OCI-LY1 (cell line): ENCODE measurements at regions not wholly inside any gene's neighbourhood (a gene's known extent, or its start where the extent isn't known, plus 50 kb on each side); places are given as distances from the start of the nearest gene placed in this dataset.

Experiments used
- H2AFZ ChIP-seq: fragments of 200-600 bp; sonication (generic), shearing (Covaris generic); 2 replicates; pipeline ENCODE4 v1.6.0; 2014; ENCODE audit warnings: antibody characterized with exemption, mild to moderate bottlenecking, low read length
- H3F3A ChIP-seq: fragments of 200-600 bp; sonication (generic), shearing (Covaris generic); 2 replicates; pipeline ENCODE4 v1.6.0; 2014; ENCODE audit warnings: mild to moderate bottlenecking, antibody characterized with exemption, low read length, moderate library complexity; ENCODE audit not compliant: insufficient read depth
- H3K27ac ChIP-seq: fragments of 200-600 bp; sonication (generic); 2 replicates; pipeline ENCODE4 v1.5.1; 2014; ENCODE audit warnings: low read length, mixed run types, mild to moderate bottlenecking, low read depth; ENCODE audit not compliant: poor library complexity, severe bottlenecking
- H3K27me3 ChIP-seq: fragments of 200-600 bp; sonication (generic); 2 replicates; pipeline ENCODE4 v1.6.0; 2014; ENCODE audit warnings: antibody characterized with exemption, mild to moderate bottlenecking, low read length, moderate library complexity; ENCODE audit not compliant: insufficient read depth
- H3K36me3 ChIP-seq: fragments of 200-600 bp; sonication (generic); 2 replicates; pipeline ENCODE4 v1.6.1; 2014; ENCODE audit warnings: mild to moderate bottlenecking, antibody characterized with exemption, low read length, moderate library complexity, mixed read lengths; ENCODE audit not compliant: insufficient read depth
- H3K4me1 ChIP-seq: fragments of 200-600 bp; sonication (generic); 2 replicates; pipeline ENCODE4 v1.5.1; 2014; ENCODE audit warnings: mild to moderate bottlenecking, low read length, moderate library complexity; ENCODE audit not compliant: insufficient read depth, severe bottlenecking
- H3K4me2 ChIP-seq: fragments of 200-600 bp; sonication (generic), shearing (Covaris generic); 2 replicates; pipeline ENCODE4 v1.6.1; 2014; ENCODE audit warnings: low read length
- H3K4me3 ChIP-seq: fragments of 200-600 bp; sonication (generic); 2 replicates; pipeline ENCODE4 v1.5.1; 2014; ENCODE audit warnings: low read length, low read depth, mild to moderate bottlenecking, mixed read lengths; ENCODE audit not compliant: poor library complexity, severe bottlenecking
- H3K79me2 ChIP-seq: fragments of 200-600 bp; shearing (Covaris generic); 2 replicates; pipeline ENCODE4 v1.6.1; 2016; ENCODE audit warnings: mixed run types, low read length, mixed read lengths; ENCODE audit not compliant: insufficient read depth
- H3K9ac ChIP-seq: fragments of 200-600 bp; sonication (generic), shearing (Covaris generic); 2 replicates; pipeline ENCODE4 v1.6.1; 2014; ENCODE audit warnings: mild to moderate bottlenecking, low read length, mixed read lengths
- H3K9me2 ChIP-seq: fragments of 200-600 bp; sonication (generic), shearing (Covaris generic); 2 replicates; pipeline ENCODE4 v1.6.1; 2014; ENCODE audit warnings: low read depth, mild to moderate bottlenecking, low read length, mixed read lengths
- H3K9me3 ChIP-seq: fragments of 200-600 bp; shearing (Covaris generic); 2 replicates; pipeline ENCODE4 v1.6.1; 2014; ENCODE audit warnings: low read length, mixed read lengths
- H4K20me1 ChIP-seq: fragments of 200-600 bp; sonication (generic), shearing (Covaris generic); 2 replicates; pipeline ENCODE4 v1.6.0; 2016; ENCODE audit warnings: mild to moderate bottlenecking, low read length; ENCODE audit not compliant: insufficient read depth
- CTCF ChIP-seq: fragments of 200-600 bp; sonication (generic), shearing (Covaris generic); IDR thresholded peaks from 2 replicates; pipeline ENCODE4 v1.5.1; 2017; ENCODE audit warnings: mild to moderate bottlenecking, antibody characterized with exemption, low read length, moderate library complexity, mixed read lengths
- EZH2 ChIP-seq: fragments of 200-600 bp; sonication (generic), shearing (Covaris generic); IDR thresholded peaks from 2 replicates; pipeline ENCODE4 v1.8.0; 2017; ENCODE audit warnings: borderline replicate concordance, mixed run types, mild to moderate bottlenecking, antibody characterized with exemption, low read length, moderate library complexity, mixed read lengths

GRCh38 chr3:25355998-25356397 lies 72.1 kb upstream of the RARB start:
- Histone ChIP-seq H2AFZ (no peak overlapping the region), H3K9me2 (no peaks in the 10 kb centered on the region), H3K4me3 (no peak overlapping the region), H3K9me3 (no peaks in the 10 kb centered on the region), H3K9ac (no peak overlapping the region), H3K36me3 (no peaks in the 10 kb centered on the region), H3K27ac (no peak overlapping the region), H3F3A (no peaks in the 10 kb centered on the region), H3K27me3 (peaks cover 4% of the 10 kb centered on the region; the same call in 1 of the 2 replicates), H3K79me2 (no peaks in the 10 kb centered on the region), H3K4me2 (no peak overlapping the region), H3K4me1 (no peaks in the 10 kb centered on the region), H4K20me1 (no peaks in the 10 kb centered on the region)
- TF ChIP-seq EZH2, result no peak
- TF ChIP-seq CTCF, result no peak

DNA sequence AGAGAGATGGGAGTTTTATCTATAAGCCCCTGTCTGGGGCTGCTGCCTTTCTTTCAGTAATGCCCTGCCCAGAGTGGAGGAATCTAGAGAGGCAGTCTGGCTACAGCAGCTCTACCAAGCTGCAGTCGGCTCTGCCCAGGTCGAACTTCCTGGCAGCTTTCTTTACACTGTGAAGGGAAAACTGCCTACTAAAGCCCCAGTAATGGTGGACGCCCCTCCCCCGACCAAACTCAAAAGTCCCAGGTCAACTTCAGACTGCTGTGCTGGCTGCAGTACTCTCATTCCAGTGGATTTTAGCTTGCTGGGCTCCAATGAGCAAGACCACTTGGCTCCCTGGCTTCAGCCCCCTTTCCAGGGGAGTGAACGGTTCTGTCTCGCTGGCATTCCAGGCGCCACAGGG lies 65.9 kb upstream of the RARB start:
- no peak overlapping the region for H2AFZ ChIP-seq
- H3K4me2 ChIP-seq, result no peak overlapping the region
- no peaks in the 10 kb centered on the region for H3K4me1 ChIP-seq
- H3K27me3 ChIP-seq, result no peaks in the 10 kb centered on the region
- H3K9me2 ChIP-seq, result no peaks in the 10 kb centered on the region
- no peaks in the 10 kb centered on the region for H3K9me3 ChIP-seq
- H3K79me2 ChIP-seq, result no peaks in the 10 kb centered on the region
- no peak overlapping the region for H3K9ac ChIP-seq
- no peaks in the 10 kb centered on the region for H3F3A ChIP-seq
- TF ChIP-seq CTCF (no peak), EZH2 (no peak)
- H3K4me3 ChIP-seq, result no peak overlapping the region
- no peaks in the 10 kb centered on the region for H4K20me1 ChIP-seq
- H3K27ac ChIP-seq, result no peak overlapping the region
- no peaks in the 10 kb centered on the region for H3K36me3 ChIP-seq

DNA sequence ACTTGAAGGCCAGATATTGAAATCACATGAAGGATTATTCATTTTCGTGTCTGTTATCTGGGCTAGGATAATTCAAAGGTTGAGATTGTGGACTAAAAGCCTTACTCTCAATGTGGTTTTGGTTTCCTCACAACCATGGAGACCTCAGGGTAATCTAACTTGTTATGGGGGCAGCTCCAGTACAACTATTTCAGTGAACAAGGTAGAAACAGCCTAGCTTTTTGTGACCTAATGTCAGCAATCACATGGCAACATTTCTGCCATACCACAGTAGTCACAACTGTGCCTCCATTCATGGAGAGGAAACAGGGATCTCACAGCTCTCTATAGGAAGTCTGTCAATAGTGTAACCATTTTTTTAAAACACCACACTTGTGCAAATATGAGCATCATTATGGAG lies 62.4 kb upstream of the RARB start:
- H3K27ac ChIP-seq, result no peak overlapping the region

More for the DNA sequence above, 62.4 kb upstream of the RARB start:
- Histone ChIP-seq H2AFZ (no peak overlapping the region), H3K9me2 (no peaks in the 10 kb centered on the region), H3K4me2 (no peak overlapping the region), H3K79me2 (no peaks in the 10 kb centered on the region), H3K36me3 (no peaks in the 10 kb centered on the region), H3K4me3 (no peak overlapping the region), H3K9ac (no peak overlapping the region), H3K27me3 (no peaks in the 10 kb centered on the region), H4K20me1 (no peaks in the 10 kb centered on the region), H3K4me1 (no peaks in the 10 kb centered on the region), H3K9me3 (no peaks in the 10 kb centered on the region), H3F3A (no peaks in the 10 kb centered on the region)
- TF ChIP-seq EZH2 (no peak), CTCF (no peak)
